Neural cell (in vitro differentiated cells): ENCODE measurements at regions not wholly inside any gene's neighbourhood (a gene's known extent, or its start where the extent isn't known, plus 50 kb on each side); places are given as distances from the start of the nearest gene placed in this dataset.

Experiments
- H2AFZ ChIP-seq: fragments of 200-600, 300-800 bp; sonication (generic), shearing (Covaris generic); 2 replicates; pipeline ENCODE4 v1.6.0; 2014; ENCODE audit warnings: low read depth, mild to moderate bottlenecking, antibody characterized with exemption, low read length, moderate library complexity
- H3F3A ChIP-seq: fragments of 200-600 bp; shearing (Covaris generic); 2 replicates; pipeline ENCODE4 v1.6.1; 2016; ENCODE audit warnings: mild to moderate bottlenecking, moderate library complexity, mixed read lengths, antibody characterized with exemption, low read length; ENCODE audit not compliant: insufficient read depth, poor library complexity, severe bottlenecking
- H3K27ac ChIP-seq: fragments of 200-600, 300-800 bp; sonication (generic), shearing (Covaris generic); 2 replicates; pipeline ENCODE4 v1.5.1; 2014; ENCODE audit warnings: mild to moderate bottlenecking, low read length, moderate library complexity
- H3K27me3 ChIP-seq: fragments of 300-800, 200-600 bp; sonication (generic), shearing (Covaris generic); 2 replicates; pipeline ENCODE4 v1.6.0; 2014; ENCODE audit warnings: mild to moderate bottlenecking, low read depth, low read length, moderate library complexity; ENCODE audit not compliant: insufficient read depth
- H3K36me3 ChIP-seq: fragments of 300-800, 200-600 bp; sonication (generic), shearing (Covaris generic); 2 replicates; pipeline ENCODE4 v1.5.1; 2014; ENCODE audit warnings: mild to moderate bottlenecking, antibody characterized with exemption, low read length, moderate library complexity; ENCODE audit not compliant: insufficient read depth
- H3K4me2 ChIP-seq: fragments of 300-800, 200-600 bp; sonication (generic), shearing (Covaris generic); 2 replicates; pipeline ENCODE4 v1.6.0; 2014; ENCODE audit warnings: mild to moderate bottlenecking, low read length
- H3K4me3 ChIP-seq: fragments of 300-800, 200-600 bp; sonication (generic), shearing (Covaris generic); 2 replicates; pipeline ENCODE4 v1.5.1; 2014; ENCODE audit warnings: mild to moderate bottlenecking, low read length, moderate library complexity
- H3K79me2 ChIP-seq: fragments of 200-600 bp; shearing (Covaris generic); replicated peaks from 2 replicates; pipeline ENCODE4 v1.6.0; 2014; ENCODE audit warnings: mild to moderate bottlenecking, low read length, moderate library complexity; ENCODE audit not compliant: insufficient read depth
- H3K9ac ChIP-seq: fragments of 300-800, 200-600 bp; sonication (generic), shearing (Covaris generic); 2 replicates; pipeline ENCODE4 v1.6.1; 2016; ENCODE audit warnings: mild to moderate bottlenecking, low read length, mixed read lengths
- H3K9me2 ChIP-seq: fragments of 200-600 bp; shearing (Covaris generic); 2 replicates; pipeline ENCODE4 v1.6.1; 2016; ENCODE audit warnings: mild to moderate bottlenecking, low read length, mixed read lengths; ENCODE audit not compliant: insufficient read depth
- H3K9me3 ChIP-seq: fragments of 200-600, 300-800 bp; sonication (generic), shearing (Covaris generic); 2 replicates; pipeline ENCODE4 v1.6.1; 2016; ENCODE audit warnings: mild to moderate bottlenecking, mixed run types, low read length, moderate library complexity, mixed read lengths
- H4K20me1 ChIP-seq: fragments of 200-600 bp; shearing (Covaris generic); 2 replicates; pipeline ENCODE4 v1.6.1; 2016; ENCODE audit warnings: mild to moderate bottlenecking, mixed run types; ENCODE audit not compliant: insufficient read depth
- EP300 ChIP-seq: fragments of 450-650 bp; conservative IDR thresholded peaks from 2 replicates; pipeline ENCODE4 v1.6.1; 2014; ENCODE audit warnings: antibody characterized with exemption, mild to moderate bottlenecking, moderate library complexity; ENCODE audit not compliant: poor library complexity, severe bottlenecking
- EZH2 ChIP-seq: fragments of 200-600, 300-800 bp; shearing (Covaris generic), sonication (generic); IDR thresholded peaks from 2 replicates; pipeline ENCODE4 v1.6.1; 2014; ENCODE audit warnings: antibody characterized with exemption, low read length, borderline replicate concordance, mild to moderate bottlenecking; ENCODE audit not compliant: insufficient read depth, poor library complexity, severe bottlenecking
- MXI1 ChIP-seq: fragments of 450-650 bp; conservative IDR thresholded peaks from 2 replicates; pipeline ENCODE4 v1.6.1; 2014; ENCODE audit warnings: antibody characterized with exemption, mild to moderate bottlenecking; ENCODE audit not compliant: poor library complexity, severe bottlenecking
- POLR2AphosphoS5 ChIP-seq: IDR thresholded peaks from 2 replicates; pipeline ENCODE4 v1.6.1; 2012
- RAD21 ChIP-seq: fragments of 450-650 bp; conservative IDR thresholded peaks from 2 replicates; pipeline ENCODE4 v1.6.1; 2014; ENCODE audit warnings: antibody characterized with exemption, mild to moderate bottlenecking, moderate library complexity
- SMC3 ChIP-seq: fragments of 450-650 bp; conservative IDR thresholded peaks from 2 replicates; pipeline ENCODE4 v1.6.1; 2014; ENCODE audit warnings: antibody characterized with exemption, mild to moderate bottlenecking, moderate library complexity; ENCODE audit not compliant: poor library complexity
- TAF1 ChIP-seq: IDR thresholded peaks from 2 replicates; pipeline ENCODE4 v1.6.1; 2012; ENCODE audit warnings: low read depth
- TF ChIP-seq, protein P1 (sequence below): IDR thresholded peaks from 2 replicates; pipeline ENCODE4 v1.6.1; 2012; ENCODE audit warnings: borderline replicate concordance
- TF ChIP-seq, protein P2 (sequence below): fragments of 450-650 bp; IDR thresholded peaks from 2 replicates; pipeline ENCODE4 v1.5.1; 2014; ENCODE audit warnings: antibody characterized with exemption, mild to moderate bottlenecking, moderate library complexity; ENCODE audit not compliant: poor library complexity, severe bottlenecking

DNA sequence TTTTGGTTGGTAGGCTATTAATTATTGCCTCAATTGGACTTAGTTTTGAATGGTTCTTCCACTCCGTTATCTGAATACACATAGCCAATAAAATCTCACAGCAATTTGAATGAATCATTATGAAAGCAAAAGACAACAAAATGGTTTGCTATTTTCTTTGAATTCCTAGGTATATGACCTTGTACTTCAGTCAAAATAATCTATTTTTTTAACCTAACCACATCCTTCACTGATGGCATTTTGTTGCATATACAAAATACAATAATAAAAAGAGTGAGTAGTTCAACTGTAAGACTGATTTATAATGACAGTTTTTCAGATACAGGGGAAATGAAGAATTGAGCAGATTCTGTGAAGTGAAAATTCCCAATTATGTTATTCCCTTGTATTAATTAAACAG lies 433.1 kb downstream of the HTR7 start:
- Histone ChIP-seq H4K20me1 (no peaks in the 10 kb centered on the region), H3K4me2 (no peak overlapping the region), H2AFZ (no peak overlapping the region), H3K79me2 (no peaks in the 10 kb centered on the region), H3K9me2 (no peaks in the 10 kb centered on the region), H3K27ac (no peak overlapping the region), H3K9me3 (no peaks in the 10 kb centered on the region), H3K9ac (no peak overlapping the region), H3F3A (no peaks in the 10 kb centered on the region), H3K4me3 (no peak overlapping the region), H3K36me3 (no peaks in the 10 kb centered on the region), H3K27me3 (no peaks in the 10 kb centered on the region)
- TF ChIP-seq EP300, result no peak
- TF ChIP-seq, protein P1, sequence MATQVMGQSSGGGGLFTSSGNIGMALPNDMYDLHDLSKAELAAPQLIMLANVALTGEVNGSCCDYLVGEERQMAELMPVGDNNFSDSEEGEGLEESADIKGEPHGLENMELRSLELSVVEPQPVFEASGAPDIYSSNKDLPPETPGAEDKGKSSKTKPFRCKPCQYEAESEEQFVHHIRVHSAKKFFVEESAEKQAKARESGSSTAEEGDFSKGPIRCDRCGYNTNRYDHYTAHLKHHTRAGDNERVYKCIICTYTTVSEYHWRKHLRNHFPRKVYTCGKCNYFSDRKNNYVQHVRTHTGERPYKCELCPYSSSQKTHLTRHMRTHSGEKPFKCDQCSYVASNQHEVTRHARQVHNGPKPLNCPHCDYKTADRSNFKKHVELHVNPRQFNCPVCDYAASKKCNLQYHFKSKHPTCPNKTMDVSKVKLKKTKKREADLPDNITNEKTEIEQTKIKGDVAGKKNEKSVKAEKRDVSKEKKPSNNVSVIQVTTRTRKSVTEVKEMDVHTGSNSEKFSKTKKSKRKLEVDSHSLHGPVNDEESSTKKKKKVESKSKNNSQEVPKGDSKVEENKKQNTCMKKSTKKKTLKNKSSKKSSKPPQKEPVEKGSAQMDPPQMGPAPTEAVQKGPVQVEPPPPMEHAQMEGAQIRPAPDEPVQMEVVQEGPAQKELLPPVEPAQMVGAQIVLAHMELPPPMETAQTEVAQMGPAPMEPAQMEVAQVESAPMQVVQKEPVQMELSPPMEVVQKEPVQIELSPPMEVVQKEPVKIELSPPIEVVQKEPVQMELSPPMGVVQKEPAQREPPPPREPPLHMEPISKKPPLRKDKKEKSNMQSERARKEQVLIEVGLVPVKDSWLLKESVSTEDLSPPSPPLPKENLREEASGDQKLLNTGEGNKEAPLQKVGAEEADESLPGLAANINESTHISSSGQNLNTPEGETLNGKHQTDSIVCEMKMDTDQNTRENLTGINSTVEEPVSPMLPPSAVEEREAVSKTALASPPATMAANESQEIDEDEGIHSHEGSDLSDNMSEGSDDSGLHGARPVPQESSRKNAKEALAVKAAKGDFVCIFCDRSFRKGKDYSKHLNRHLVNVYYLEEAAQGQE, result no peak

DNA sequence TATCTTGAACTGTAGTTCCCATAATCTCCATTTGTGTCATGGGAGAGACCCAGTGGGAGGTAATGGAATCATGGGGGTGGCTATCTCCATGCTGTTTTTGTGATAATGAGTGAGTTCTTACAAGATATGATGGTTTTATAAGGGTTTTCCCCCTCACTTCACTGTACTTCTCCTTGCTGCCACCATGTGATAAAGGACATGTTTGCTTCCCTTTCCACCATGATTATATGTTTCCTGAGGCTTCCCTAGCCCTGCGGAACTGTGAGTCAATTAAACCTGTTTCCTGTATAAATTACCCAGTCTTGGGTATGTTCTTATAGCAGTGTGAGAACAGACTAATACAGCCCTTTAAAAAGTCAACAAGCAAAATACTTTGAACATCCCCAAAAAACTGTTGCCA lies 427.7 kb downstream of the HTR7 start:
- no peak overlapping the region for H2AFZ ChIP-seq
- H3K4me2 ChIP-seq, result no peak overlapping the region
- H4K20me1 ChIP-seq, result no peaks in the 10 kb centered on the region
- H3K79me2 ChIP-seq, result no peaks in the 10 kb centered on the region
- no peaks in the 10 kb centered on the region for H3F3A ChIP-seq
- TF ChIP-seq, protein P1, result no peak
- TF ChIP-seq EP300, result no peak
- H3K9ac ChIP-seq, result no peak overlapping the region
- H3K9me3 ChIP-seq, result no peaks in the 10 kb centered on the region
- no peak overlapping the region for H3K27ac ChIP-seq
- no peak overlapping the region for H3K4me3 ChIP-seq
- H3K9me2 ChIP-seq, result no peaks in the 10 kb centered on the region
- no peaks in the 10 kb centered on the region for H3K27me3 ChIP-seq
- H3K36me3 ChIP-seq, result no peaks in the 10 kb centered on the region

DNA sequence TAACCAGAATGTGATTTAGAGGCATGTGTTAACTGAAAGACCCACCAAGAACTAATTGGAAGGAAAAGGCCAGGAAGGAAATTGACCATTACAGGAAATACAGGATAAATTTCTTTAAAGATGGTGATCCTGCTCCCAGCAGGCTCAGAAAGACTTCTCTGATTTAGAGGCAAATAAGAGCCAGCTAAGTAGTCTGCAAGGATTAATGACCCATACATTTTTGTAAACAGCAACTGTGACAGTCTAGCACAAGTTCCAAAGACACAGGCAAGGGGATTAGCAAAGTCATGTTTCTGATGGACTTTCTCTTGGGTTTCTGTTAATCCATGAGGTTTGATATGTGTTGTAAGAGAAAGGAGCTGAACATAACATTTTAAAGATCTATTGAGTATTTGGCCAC lies 425.0 kb downstream of the HTR7 start:
- Histone ChIP-seq H3K79me2 (no peaks in the 10 kb centered on the region), H3K4me3 (no peak overlapping the region), H3K4me2 (no peak overlapping the region), H2AFZ (no peak overlapping the region), H3K9me2 (no peaks in the 10 kb centered on the region), H3K9me3 (no peaks in the 10 kb centered on the region), H4K20me1 (no peaks in the 10 kb centered on the region), H3K36me3 (no peaks in the 10 kb centered on the region), H3K27ac (no peak overlapping the region), H3K9ac (no peak overlapping the region), H3F3A (no peaks in the 10 kb centered on the region), H3K27me3 (no peaks in the 10 kb centered on the region)
- no peak for TF ChIP-seq POLR2AphosphoS5
- TF ChIP-seq, protein P1, result no peak
- TF ChIP-seq RAD21, result no peak
- no peak for TF ChIP-seq TAF1
- no peak for TF ChIP-seq EP300
- TF ChIP-seq SMC3, result no peak
- no peak for TF ChIP-seq MXI1
- no peak for TF ChIP-seq EZH2
- TF ChIP-seq, protein P2, sequence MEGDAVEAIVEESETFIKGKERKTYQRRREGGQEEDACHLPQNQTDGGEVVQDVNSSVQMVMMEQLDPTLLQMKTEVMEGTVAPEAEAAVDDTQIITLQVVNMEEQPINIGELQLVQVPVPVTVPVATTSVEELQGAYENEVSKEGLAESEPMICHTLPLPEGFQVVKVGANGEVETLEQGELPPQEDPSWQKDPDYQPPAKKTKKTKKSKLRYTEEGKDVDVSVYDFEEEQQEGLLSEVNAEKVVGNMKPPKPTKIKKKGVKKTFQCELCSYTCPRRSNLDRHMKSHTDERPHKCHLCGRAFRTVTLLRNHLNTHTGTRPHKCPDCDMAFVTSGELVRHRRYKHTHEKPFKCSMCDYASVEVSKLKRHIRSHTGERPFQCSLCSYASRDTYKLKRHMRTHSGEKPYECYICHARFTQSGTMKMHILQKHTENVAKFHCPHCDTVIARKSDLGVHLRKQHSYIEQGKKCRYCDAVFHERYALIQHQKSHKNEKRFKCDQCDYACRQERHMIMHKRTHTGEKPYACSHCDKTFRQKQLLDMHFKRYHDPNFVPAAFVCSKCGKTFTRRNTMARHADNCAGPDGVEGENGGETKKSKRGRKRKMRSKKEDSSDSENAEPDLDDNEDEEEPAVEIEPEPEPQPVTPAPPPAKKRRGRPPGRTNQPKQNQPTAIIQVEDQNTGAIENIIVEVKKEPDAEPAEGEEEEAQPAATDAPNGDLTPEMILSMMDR, result no peak
